ENCODE measurements at regions not wholly inside any gene's neighbourhood (a gene's known extent, or its start where the extent isn't known, plus 50 kb on each side); places are given as distances from the start of the nearest gene placed in this dataset.

DNA sequence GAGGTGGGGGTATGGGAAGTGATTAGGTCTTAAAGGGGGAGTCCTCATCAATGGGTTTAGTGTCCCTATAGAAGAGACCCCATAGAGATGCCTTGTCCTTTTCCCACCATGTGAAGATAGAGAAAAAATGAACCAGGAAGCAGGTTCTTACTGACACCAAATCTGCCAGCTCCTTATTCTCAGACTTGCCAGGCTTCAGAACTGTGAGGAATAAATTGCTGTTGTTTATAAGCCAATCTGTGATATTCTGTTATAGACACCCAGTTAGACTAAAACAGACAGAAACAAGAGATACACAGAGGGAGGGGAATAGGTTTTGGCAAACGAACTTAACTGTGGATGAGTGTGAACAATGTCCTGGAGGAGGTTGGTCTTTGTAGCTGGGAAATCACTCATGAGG is 381.4 kb downstream of the ADRA2A start:
- Histone ChIP-seq H3K27me3 (ENCODE audit: control insufficient read depth, insufficient read depth, low read length) (no peaks in the 10 kb centered on the region), H3K4me3 (ENCODE audit: low read length) (no peak overlapping the region), H3K4me1 (ENCODE audit: control insufficient read depth, insufficient read depth, low read length) (no peaks in the 10 kb centered on the region), H3K9ac (ENCODE audit: low read depth, low read length) (no peak overlapping the region), H3K9me3 (replicated peaks; ENCODE audit: low read length) (no peaks in the 10 kb centered on the region), H3K4me2 (ENCODE audit: low read length) (no peak overlapping the region), H3K36me3 (ENCODE audit: insufficient read depth, low read length) (no peaks in the 10 kb centered on the region)

DNA sequence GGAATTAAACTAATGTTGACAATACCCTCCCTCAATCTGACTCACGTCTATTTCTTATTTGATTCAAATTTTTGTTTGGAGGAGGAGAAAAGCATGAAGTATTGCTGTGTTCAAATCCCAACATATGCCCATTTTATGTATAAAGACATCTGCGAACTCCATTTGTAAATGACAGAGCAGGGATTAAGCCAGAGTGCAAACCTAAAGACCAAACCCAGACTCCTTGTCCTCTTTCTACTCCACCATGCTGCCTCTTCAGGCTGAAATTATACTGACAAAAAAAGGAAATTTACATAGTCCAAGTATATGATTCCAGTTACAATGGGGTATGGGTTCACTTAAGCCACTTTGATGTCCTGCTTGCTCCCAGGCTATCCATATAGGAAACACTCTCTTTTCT is 383.1 kb downstream of the ADRA2A start:
- no peaks in the 10 kb centered on the region for H3K4me1 ChIP-seq (ENCODE audit: control insufficient read depth, insufficient read depth, low read length)
- H3K4me2 ChIP-seq (ENCODE audit: low read length) = no peak overlapping the region
- H3K36me3 ChIP-seq (ENCODE audit: insufficient read depth, low read length) = no peaks in the 10 kb centered on the region
- H3K27me3 ChIP-seq (ENCODE audit: control insufficient read depth, insufficient read depth, low read length) = no peaks in the 10 kb centered on the region
- no peaks in the 10 kb centered on the region for H3K9me3 ChIP-seq (replicated peaks; ENCODE audit: low read length)
- no peak overlapping the region for H3K4me3 ChIP-seq (ENCODE audit: low read length)
- H3K9ac ChIP-seq (ENCODE audit: low read depth, low read length) = no peak overlapping the region

DNA sequence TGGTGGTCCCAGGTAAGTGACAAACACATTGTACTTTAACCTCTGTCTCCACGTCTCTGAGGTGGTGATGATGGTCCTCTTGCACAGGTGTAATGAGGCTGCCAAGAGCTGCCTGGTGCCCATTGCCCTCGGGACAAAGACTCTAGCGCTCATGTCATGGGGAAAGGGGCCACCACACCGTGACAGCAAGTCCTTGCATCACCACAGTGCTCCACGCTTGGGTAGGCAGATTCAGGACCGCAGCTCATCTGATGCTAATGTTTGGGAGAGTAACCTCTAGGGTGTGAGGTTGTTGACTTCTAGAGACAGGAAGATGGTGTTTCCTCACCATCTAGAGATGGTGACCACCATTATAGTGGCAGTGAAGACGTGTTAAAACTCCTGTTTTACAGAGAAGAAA is 395.6 kb downstream of the ADRA2A start:
- no peaks in the 10 kb centered on the region for H3K27me3 ChIP-seq (ENCODE audit: control insufficient read depth, insufficient read depth, low read length)
- H3K36me3 ChIP-seq (ENCODE audit: insufficient read depth, low read length) = no peaks in the 10 kb centered on the region
- H3K9ac ChIP-seq (ENCODE audit: low read depth, low read length) = no peak overlapping the region
- H3K4me3 ChIP-seq (ENCODE audit: low read length) = no peak overlapping the region
- H3K4me1 ChIP-seq (ENCODE audit: control insufficient read depth, insufficient read depth, low read length) = no peaks in the 10 kb centered on the region
- H3K4me2 ChIP-seq (ENCODE audit: low read length) = no peak overlapping the region
- no peaks in the 10 kb centered on the region for H3K9me3 ChIP-seq (replicated peaks; ENCODE audit: low read length)

DNA sequence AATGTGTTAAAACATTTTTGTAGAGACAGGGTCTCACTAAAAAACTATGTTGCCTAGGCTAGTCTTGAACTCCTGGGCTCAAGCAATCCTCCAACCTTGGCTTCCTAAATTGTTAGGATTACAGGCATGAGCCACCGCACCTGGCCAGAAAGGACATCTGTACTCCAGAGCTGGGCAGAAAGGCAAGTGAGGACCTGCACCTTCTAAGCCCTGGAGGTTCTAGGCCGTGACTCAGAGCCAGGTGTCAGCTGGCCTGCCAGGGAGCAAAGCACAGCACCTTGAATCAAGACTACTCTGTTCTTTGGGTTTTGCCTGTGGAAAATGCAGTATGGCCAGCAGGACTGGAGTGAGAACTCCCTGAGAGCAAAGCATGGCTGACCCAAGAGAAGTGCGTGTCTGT is 396.5 kb downstream of the ADRA2A start:
- Histone ChIP-seq H3K9me3 (replicated peaks; ENCODE audit: low read length) (no peaks in the 10 kb centered on the region), H3K4me2 (ENCODE audit: low read length) (no peak overlapping the region)

DNA sequence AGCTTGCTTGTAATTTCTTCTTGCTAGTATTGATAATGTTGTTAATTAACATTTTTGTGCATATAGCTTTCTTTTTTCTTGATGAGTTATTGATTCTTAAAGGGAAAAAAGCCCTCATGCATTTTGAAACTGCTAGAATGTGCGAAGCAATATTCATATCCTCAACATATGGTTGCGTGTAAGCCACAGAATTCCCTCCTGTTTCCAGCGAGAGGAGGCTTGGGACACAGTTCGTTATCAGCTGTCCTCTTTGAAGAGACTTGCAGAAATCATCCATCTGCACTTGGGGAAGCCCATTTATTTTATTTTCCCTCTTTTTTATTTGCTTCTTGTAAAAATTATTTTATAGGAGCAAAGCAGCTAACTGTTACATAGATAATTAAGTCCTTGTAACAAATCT is 398.0 kb downstream of the ADRA2A start:
- H3K9me3 ChIP-seq (replicated peaks; ENCODE audit: low read length) = no peaks in the 10 kb centered on the region
- no peaks in the 10 kb centered on the region for H3K4me1 ChIP-seq (ENCODE audit: control insufficient read depth, insufficient read depth, low read length)
- H3K4me2 ChIP-seq (ENCODE audit: low read length) = no peak overlapping the region
- H3K27me3 ChIP-seq (ENCODE audit: control insufficient read depth, insufficient read depth, low read length) = no peaks in the 10 kb centered on the region
- H3K9ac ChIP-seq (ENCODE audit: low read depth, low read length) = no peak overlapping the region
- H3K4me3 ChIP-seq (ENCODE audit: low read length) = no peak overlapping the region
- H3K36me3 ChIP-seq (ENCODE audit: insufficient read depth, low read length) = no peaks in the 10 kb centered on the region

More for the DNA sequence above, 396.5 kb downstream of the ADRA2A start:
- H3K36me3 ChIP-seq (ENCODE audit: insufficient read depth, low read length) = no peaks in the 10 kb centered on the region
- no peak overlapping the region for H3K9ac ChIP-seq (ENCODE audit: low read depth, low read length)
- no peaks in the 10 kb centered on the region for H3K27me3 ChIP-seq (ENCODE audit: control insufficient read depth, insufficient read depth, low read length)
- H3K4me1 ChIP-seq (ENCODE audit: control insufficient read depth, insufficient read depth, low read length) = no peaks in the 10 kb centered on the region
- H3K4me3 ChIP-seq (ENCODE audit: low read length) = no peak overlapping the region

DNA sequence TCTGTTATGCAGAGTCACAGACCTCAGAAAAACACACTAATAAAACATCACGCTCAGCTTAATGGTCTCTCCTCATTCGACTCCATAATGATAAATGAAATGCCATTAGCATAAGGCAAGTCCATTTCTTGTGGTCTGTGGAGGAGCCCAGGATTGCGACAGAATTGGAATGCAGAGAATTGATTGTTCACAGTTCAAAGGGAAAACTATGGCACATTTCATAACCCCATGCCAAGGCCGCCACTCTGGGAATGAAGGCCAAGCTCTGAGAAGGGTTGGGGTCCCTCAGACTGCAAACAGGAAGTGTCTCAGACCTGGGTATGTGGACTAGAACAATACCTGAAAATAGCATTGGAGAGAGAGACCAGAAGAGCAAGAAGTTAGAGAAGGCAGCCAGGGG is 398.9 kb downstream of the ADRA2A start:
- H3K4me2 ChIP-seq (ENCODE audit: low read length) = no peak overlapping the region
- no peaks in the 10 kb centered on the region for H3K36me3 ChIP-seq (ENCODE audit: insufficient read depth, low read length)
- no peaks in the 10 kb centered on the region for H3K9me3 ChIP-seq (replicated peaks; ENCODE audit: low read length)
- H3K4me3 ChIP-seq (ENCODE audit: low read length) = no peak overlapping the region
- H3K9ac ChIP-seq (ENCODE audit: low read depth, low read length) = no peak overlapping the region
- H3K4me1 ChIP-seq (ENCODE audit: control insufficient read depth, insufficient read depth, low read length) = no peaks in the 10 kb centered on the region
- H3K27me3 ChIP-seq (ENCODE audit: control insufficient read depth, insufficient read depth, low read length) = no peaks in the 10 kb centered on the region

DNA sequence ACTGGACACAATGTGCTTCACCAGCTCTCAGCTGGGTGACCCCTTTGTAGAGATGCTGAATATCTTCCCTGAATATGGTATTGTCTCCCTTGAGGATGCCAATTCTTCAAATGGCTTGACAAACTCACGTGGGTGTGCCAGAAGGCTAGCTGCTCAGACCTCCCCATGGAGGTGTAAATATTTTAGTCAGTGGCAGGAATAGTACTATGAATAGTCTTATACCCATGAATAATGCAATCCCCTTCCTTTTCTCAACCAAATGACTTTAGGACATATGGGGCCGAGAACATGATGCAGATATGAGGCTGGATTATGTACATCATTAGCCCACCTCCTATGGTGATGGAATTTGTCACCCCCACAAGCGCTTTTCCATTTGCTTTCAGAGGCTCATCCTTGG is 401.8 kb downstream of the ADRA2A start:
- Histone ChIP-seq H3K27me3 (ENCODE audit: control insufficient read depth, insufficient read depth, low read length) (no peaks in the 10 kb centered on the region), H3K9me3 (replicated peaks; ENCODE audit: low read length) (no peaks in the 10 kb centered on the region), H3K4me1 (ENCODE audit: control insufficient read depth, insufficient read depth, low read length) (no peaks in the 10 kb centered on the region), H3K4me3 (ENCODE audit: low read length) (no peak overlapping the region), H3K36me3 (ENCODE audit: insufficient read depth, low read length) (no peaks in the 10 kb centered on the region), H3K4me2 (ENCODE audit: low read length) (no peak overlapping the region), H3K9ac (ENCODE audit: low read depth, low read length) (no peak overlapping the region)

DNA sequence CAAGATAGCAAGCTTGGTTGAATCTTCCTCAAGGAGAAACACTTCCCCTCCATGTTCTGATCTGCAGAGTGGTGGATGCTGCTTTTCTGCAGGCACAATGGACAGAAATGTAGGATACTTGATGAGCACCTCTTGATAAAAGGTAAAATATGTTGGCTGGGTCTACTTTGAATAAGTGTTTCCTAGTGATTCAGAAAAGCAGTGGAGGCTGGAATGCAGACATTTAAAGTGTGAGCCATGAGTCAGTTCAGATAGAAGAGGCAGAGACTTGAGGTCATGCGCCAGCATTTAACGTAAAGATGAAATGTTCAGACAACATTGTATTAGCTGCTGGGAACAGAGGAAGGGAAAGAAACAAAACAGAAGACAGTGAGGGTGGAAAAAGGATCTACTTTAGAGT is 403.1 kb downstream of the ADRA2A start:
- Histone ChIP-seq H3K4me3 (ENCODE audit: low read length) (no peak overlapping the region), H3K27me3 (ENCODE audit: control insufficient read depth, insufficient read depth, low read length) (no peaks in the 10 kb centered on the region), H3K9ac (ENCODE audit: low read depth, low read length) (no peak overlapping the region), H3K9me3 (replicated peaks; ENCODE audit: low read length) (no peaks in the 10 kb centered on the region), H3K4me2 (ENCODE audit: low read length) (no peak overlapping the region), H3K36me3 (ENCODE audit: insufficient read depth, low read length) (no peaks in the 10 kb centered on the region), H3K4me1 (ENCODE audit: control insufficient read depth, insufficient read depth, low read length) (no peaks in the 10 kb centered on the region)

DNA sequence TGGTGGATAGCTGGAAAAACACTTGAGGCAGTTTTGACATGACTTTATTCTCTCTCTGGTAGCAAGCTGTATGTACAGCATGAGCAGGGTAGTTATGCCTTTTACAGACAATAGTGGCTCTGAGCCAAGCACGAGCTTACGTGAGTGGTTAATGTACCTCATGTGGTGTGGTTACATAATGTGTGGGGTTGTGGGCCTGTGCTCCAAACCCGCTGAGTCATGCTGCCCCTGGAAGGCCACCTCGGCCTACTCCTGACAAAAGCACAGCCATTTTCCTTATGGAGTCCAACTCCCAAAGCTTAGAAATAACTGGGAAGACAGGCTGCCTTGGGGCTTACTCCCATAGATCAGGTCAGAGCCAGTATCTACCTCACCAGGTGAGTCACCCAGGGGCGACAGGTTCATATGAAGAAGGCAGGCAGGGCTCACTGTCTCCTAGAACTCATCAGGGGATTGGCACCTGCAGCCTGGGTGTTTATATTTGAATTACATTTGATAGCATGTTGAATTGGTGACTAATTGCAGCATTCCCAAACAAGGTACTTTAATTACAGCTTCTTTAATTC is 404.5 kb downstream of the ADRA2A start:
- H3K4me3 ChIP-seq (ENCODE audit: low read length) = no peak overlapping the region
- H3K27me3 ChIP-seq (ENCODE audit: control insufficient read depth, insufficient read depth, low read length) = no peaks in the 10 kb centered on the region
- no peaks in the 10 kb centered on the region for H3K36me3 ChIP-seq (ENCODE audit: insufficient read depth, low read length)
- H3K9me3 ChIP-seq (replicated peaks; ENCODE audit: low read length) = no peaks in the 10 kb centered on the region
- no peak overlapping the region for H3K4me2 ChIP-seq (ENCODE audit: low read length)
- H3K9ac ChIP-seq (ENCODE audit: low read depth, low read length) = no peak overlapping the region
- H3K4me1 ChIP-seq (ENCODE audit: control insufficient read depth, insufficient read depth, low read length) = no peaks in the 10 kb centered on the region

DNA sequence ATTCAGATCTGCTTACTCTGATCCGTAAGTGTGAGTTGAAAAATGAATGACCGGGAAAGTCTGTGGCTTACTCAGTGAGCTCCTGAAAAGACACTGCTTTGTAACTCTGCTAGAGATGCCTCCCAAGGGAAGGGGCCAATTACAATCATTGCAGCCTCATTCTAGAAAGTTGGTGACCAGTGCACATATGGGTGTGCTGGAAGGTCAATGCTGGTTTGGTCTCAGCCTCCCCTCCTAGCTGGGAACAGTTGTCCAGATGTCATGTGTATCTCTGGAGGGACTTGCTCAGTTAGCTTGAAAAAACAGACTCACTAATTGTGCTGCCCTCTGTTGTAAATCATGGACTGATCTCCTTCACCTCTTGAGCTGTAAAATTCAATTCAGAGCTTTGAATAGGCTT is 405.0 kb downstream of the ADRA2A start:
- Histone ChIP-seq H3K4me1 (ENCODE audit: control insufficient read depth, insufficient read depth, low read length) (no peaks in the 10 kb centered on the region), H3K9me3 (replicated peaks; ENCODE audit: low read length) (no peaks in the 10 kb centered on the region), H3K27me3 (ENCODE audit: control insufficient read depth, insufficient read depth, low read length) (no peaks in the 10 kb centered on the region), H3K4me3 (ENCODE audit: low read length) (no peak overlapping the region), H3K4me2 (ENCODE audit: low read length) (no peak overlapping the region), H3K36me3 (ENCODE audit: insufficient read depth, low read length) (no peaks in the 10 kb centered on the region), H3K9ac (ENCODE audit: low read depth, low read length) (no peak overlapping the region)

DNA sequence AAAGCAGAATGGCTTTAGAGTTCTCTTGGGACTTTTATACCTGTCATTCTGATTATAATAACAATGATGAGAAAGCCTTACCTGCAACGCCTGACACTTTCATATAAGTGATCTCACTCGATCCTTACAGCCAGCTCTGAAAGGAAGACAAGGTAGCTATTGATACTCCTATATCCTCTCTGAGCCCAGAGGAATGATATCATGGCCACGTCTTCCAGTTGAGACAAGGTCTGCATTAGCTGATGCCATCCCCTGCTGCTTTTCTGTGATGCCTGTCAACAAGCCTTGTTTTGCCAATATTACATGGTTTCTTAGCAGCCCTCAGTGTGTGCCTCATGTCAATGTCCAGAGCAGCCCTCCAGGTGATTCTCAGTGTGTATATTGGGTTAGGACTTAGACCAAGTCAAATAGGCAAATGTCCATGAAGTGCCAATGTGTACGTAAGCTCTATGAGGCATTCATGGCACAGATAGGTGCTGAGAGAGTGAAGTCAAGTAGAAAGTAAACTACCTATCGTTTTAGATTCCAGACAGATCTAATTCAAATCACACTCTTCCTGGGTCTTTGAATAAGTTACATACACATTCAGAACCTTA is 405.9 kb downstream of the ADRA2A start:
- H3K9me3 ChIP-seq (replicated peaks; ENCODE audit: low read length) = no peaks in the 10 kb centered on the region
- H3K36me3 ChIP-seq (ENCODE audit: insufficient read depth, low read length) = no peaks in the 10 kb centered on the region
- no peak overlapping the region for H3K4me3 ChIP-seq (ENCODE audit: low read length)
- no peak overlapping the region for H3K9ac ChIP-seq (ENCODE audit: low read depth, low read length)
- H3K27me3 ChIP-seq (ENCODE audit: control insufficient read depth, insufficient read depth, low read length) = no peaks in the 10 kb centered on the region
- H3K4me1 ChIP-seq (ENCODE audit: control insufficient read depth, insufficient read depth, low read length) = no peaks in the 10 kb centered on the region
- H3K4me2 ChIP-seq (ENCODE audit: low read length) = no peak overlapping the region

DNA sequence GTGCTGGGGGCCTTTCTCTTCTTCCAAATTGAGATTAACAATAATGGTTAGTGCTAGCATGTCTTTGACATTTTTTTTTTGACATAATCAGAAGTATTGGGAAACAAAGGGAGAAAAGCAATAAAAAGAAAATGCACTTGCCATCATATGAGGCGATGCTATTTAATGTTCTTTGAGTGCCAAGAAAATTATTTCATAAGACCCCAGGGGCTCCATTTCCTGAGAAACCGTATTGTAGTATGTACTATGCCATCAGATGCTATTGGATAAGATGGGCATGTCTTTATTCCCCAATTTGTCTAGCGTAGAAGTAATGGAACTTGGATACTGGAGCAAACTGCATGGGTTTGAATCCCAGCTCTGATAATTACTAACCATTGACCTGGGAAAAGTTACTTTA is 408.9 kb downstream of the ADRA2A start:
- Histone ChIP-seq H3K27me3 (ENCODE audit: control insufficient read depth, insufficient read depth, low read length) (no peaks in the 10 kb centered on the region), H3K4me1 (ENCODE audit: control insufficient read depth, insufficient read depth, low read length) (no peaks in the 10 kb centered on the region), H3K4me2 (ENCODE audit: low read length) (no peak overlapping the region), H3K9ac (ENCODE audit: low read depth, low read length) (no peak overlapping the region), H3K9me3 (replicated peaks; ENCODE audit: low read length) (no peaks in the 10 kb centered on the region), H3K36me3 (ENCODE audit: insufficient read depth, low read length) (no peaks in the 10 kb centered on the region), H3K4me3 (ENCODE audit: low read length) (no peak overlapping the region)

Measured in skeletal muscle satellite cell (primary cell).